Loucy (cell line): ENCODE measurements at regions not wholly inside any gene's neighbourhood (a gene's known extent, or its start where the extent isn't known, plus 50 kb on each side); places are given as distances from the start of the nearest gene placed in this dataset.

Experiments
- EZH2phosphoT487 ChIP-seq: fragments of 200-600 bp; IDR thresholded peaks from 2 replicates; pipeline ENCODE4 v1.6.1; 2018; ENCODE audit warnings: antibody characterized with exemption, mild to moderate bottlenecking, moderate library complexity, borderline replicate concordance
- TF ChIP-seq, protein P1 (sequence below): fragments of 200-600 bp; sonication (generic); conservative IDR thresholded peaks from 2 replicates; pipeline ENCODE4 v1.5.1; 2014; ENCODE audit warnings: mild to moderate bottlenecking, antibody characterized with exemption, low read length

DNA sequence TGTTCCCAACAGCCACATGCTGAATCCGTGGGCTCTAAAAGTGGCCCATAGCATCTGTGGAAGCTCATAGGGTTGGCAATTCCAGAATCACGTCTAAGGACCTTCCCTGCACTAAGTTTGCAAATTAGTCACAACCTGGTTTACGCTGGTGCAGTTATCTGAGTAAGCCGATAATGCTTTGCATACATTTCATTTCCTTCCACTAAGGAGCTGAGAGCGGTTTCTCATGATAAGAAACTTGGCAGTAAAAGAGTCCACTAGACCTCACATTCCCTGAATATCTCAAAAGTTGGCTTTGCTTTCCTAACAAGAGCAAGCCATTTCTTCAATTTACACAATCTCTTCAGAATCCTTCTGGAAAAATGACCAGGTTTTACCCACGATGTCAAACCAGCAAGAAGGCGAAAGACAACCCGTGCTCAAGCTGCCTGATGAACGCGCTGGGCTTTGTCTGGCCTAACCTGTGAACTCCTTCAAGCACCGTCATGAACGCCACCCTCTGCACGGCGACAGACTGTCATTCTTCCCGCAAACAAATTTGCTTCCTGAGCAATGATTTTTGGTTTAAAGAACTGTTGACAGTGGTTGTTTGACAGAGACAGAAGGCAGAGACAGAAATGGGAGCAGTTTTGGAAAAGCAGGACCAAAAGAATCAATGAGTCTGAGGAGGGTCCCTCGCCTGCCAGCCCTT lies 73.0 kb upstream of the COPS8 start:
- TF ChIP-seq, protein P1, sequence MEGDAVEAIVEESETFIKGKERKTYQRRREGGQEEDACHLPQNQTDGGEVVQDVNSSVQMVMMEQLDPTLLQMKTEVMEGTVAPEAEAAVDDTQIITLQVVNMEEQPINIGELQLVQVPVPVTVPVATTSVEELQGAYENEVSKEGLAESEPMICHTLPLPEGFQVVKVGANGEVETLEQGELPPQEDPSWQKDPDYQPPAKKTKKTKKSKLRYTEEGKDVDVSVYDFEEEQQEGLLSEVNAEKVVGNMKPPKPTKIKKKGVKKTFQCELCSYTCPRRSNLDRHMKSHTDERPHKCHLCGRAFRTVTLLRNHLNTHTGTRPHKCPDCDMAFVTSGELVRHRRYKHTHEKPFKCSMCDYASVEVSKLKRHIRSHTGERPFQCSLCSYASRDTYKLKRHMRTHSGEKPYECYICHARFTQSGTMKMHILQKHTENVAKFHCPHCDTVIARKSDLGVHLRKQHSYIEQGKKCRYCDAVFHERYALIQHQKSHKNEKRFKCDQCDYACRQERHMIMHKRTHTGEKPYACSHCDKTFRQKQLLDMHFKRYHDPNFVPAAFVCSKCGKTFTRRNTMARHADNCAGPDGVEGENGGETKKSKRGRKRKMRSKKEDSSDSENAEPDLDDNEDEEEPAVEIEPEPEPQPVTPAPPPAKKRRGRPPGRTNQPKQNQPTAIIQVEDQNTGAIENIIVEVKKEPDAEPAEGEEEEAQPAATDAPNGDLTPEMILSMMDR: no peak
- no peak for TF ChIP-seq EZH2phosphoT487
